ENCODE measurements at regions not wholly inside any gene's neighbourhood (a gene's known extent, or its start where the extent isn't known, plus 50 kb on each side); places are given as distances from the start of the nearest gene placed in this dataset.

- no peaks in the 10 kb centered on the region for H3K27me3 ChIP-seq (ENCODE audit: control insufficient read depth in 1 of 2, insufficient read depth in 2 of 2, low read length in 2 of 2)
- H3K9me3 ChIP-seq (ENCODE audit: low read length), result no peaks in the 10 kb centered on the region
- FAIRE-seq (peak; percentile 43), ATAC-seq (peak; percentile 65), DNase-seq (ENCODE audit: low spot score) (peak; percentile 51)
- no peak overlapping the region for H3K27ac ChIP-seq (ENCODE audit: extremely low read length, insufficient read depth, low read length)
- H3K4me1 ChIP-seq (ENCODE audit: insufficient read depth, low read length), result peaks cover 5% of the 10 kb centered on the region; the same call in 1 of the 2 replicates
- TF ChIP-seq SMC3 (IDR thresholded peaks at IDR 0.05; ENCODE audit: low read length) (peak; percentile 80), STAG1 (CRISPR knock-in tag; IDR thresholded peaks at IDR 0.05) (peak; percentile 73), TOPORS (CRISPR knock-in tag; IDR thresholded peaks at IDR 0.05) (no peak), RAD21 (CRISPR knock-in tag; IDR thresholded peaks at IDR 0.05) (peak; percentile 45; the same call in 1 of the 2 replicates), ZNF296 (CRISPR knock-in tag; conservative IDR thresholded peaks at IDR 0.05) (no peak)
- TF ChIP-seq, protein P1, sequence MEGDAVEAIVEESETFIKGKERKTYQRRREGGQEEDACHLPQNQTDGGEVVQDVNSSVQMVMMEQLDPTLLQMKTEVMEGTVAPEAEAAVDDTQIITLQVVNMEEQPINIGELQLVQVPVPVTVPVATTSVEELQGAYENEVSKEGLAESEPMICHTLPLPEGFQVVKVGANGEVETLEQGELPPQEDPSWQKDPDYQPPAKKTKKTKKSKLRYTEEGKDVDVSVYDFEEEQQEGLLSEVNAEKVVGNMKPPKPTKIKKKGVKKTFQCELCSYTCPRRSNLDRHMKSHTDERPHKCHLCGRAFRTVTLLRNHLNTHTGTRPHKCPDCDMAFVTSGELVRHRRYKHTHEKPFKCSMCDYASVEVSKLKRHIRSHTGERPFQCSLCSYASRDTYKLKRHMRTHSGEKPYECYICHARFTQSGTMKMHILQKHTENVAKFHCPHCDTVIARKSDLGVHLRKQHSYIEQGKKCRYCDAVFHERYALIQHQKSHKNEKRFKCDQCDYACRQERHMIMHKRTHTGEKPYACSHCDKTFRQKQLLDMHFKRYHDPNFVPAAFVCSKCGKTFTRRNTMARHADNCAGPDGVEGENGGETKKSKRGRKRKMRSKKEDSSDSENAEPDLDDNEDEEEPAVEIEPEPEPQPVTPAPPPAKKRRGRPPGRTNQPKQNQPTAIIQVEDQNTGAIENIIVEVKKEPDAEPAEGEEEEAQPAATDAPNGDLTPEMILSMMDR (CRISPR knock-in tag; IDR thresholded peaks at IDR 0.05), result peak; percentile 62
- POLR2A ChIA-PET, result no interaction called here
- in situ Hi-C loops (cut with HindIII; ENCODE audit: extremely low pct_ligation_motif_present, low pct_unique_long_range_greater_than_20kb), result loop anchor here (5.0 kb wide), 1 partner anchor 146 kb away; no protein-coding TSS in a partner anchor
- BruUV-seq (replicated peaks), result no TSS peak
- H3K9ac ChIP-seq (ENCODE audit: insufficient read depth, low read depth, low read length), result no peak overlapping the region
- H2AFZ ChIP-seq (ENCODE audit: low read length), result no peak overlapping the region
- 0% methylated on average over 2 of the region's 2 CpGs for WGBS (ENCODE audit: low lambda C conversion rate)
- H3K4me2 ChIP-seq (ENCODE audit: low read depth, low read length), result no peak overlapping the region
- no peak overlapping the region for H3K4me3 ChIP-seq (replicated peaks in 1 of 3; ENCODE audit: insufficient read depth in 1 of 3, low read depth in 2 of 3, low read length in 3 of 3)
- H3K79me2 ChIP-seq (ENCODE audit: insufficient read depth, low read length), result no peaks in the 10 kb centered on the region
- H4K20me1 ChIP-seq (ENCODE audit: insufficient read depth, low read length), result no peaks in the 10 kb centered on the region
- no peaks in the 10 kb centered on the region for H3K36me3 ChIP-seq (replicated peaks in 1 of 2; ENCODE audit: control insufficient read depth in 1 of 2, insufficient read depth in 2 of 2, low read length in 2 of 2)
- CTCF ChIA-PET (ENCODE audit: low intra/inter-chr PET ratio, low total read pairs), result interaction anchor here (0.6 to 2.6 kb wide), 3 partner anchors 119 to 290 kb away, joined by 3 to 15 read pairs (median 6); no protein-coding TSS in a partner anchor
- intact Hi-C loops (cut with micrococcal nuclease; ENCODE audit: unreplicated experiment), result loop anchor here (1.0 to 10.0 kb wide), 5 partner anchors 118 to 932 kb away; partner anchors contain the start of gene KLF4
These were observed 439.5 kb downstream of the ACTL7B start for GRCh38 chr9:108416324-108416723.

DNA sequence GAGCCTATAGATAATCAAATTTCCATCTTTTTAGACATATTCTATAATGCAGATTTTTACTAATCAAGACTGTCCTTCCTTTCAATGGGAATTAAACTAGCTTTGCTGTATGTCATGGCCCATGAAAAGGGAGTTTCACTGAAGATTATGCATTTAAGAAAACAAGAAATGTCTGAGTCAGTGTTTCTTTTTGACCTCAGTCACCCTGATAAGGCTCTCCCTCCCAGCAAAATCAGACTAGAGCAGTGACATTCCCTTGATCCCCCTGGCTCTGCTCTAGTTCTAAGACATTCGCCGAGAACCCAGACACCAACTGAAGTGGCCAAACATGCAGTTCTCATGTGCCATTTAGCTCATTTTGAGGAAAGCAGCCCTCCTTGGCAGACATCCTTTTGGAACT is 442.0 kb downstream of the ACTL7B start:
- CTCF ChIA-PET (ENCODE audit: low intra/inter-chr PET ratio, low total read pairs), result no interaction called here
- H3K4me1 ChIP-seq (ENCODE audit: insufficient read depth, low read length), result peaks cover 5% of the 10 kb centered on the region; the same call in 1 of the 2 replicates
- H3K79me2 ChIP-seq (ENCODE audit: insufficient read depth, low read length), result no peaks in the 10 kb centered on the region
- no peaks in the 10 kb centered on the region for H3K9me3 ChIP-seq (ENCODE audit: low read length)
- ATAC-seq (no peak), DNase-seq (ENCODE audit: low spot score) (no peak), FAIRE-seq (no peak)
- WGBS (ENCODE audit: low lambda C conversion rate), result 46% methylated on average over 2 of the region's 2 CpGs
- H3K27ac ChIP-seq (ENCODE audit: extremely low read length, insufficient read depth, low read length), result no peak overlapping the region
- H2AFZ ChIP-seq (ENCODE audit: low read length), result no peak overlapping the region
- no peak overlapping the region for H3K9ac ChIP-seq (ENCODE audit: insufficient read depth, low read depth, low read length)
- POLR2A ChIA-PET, result no interaction called here
- H3K4me2 ChIP-seq (ENCODE audit: low read depth, low read length), result no peak overlapping the region
- no peak for TF ChIP-seq GATAD2A (CRISPR knock-in tag; IDR thresholded peaks at IDR 0.05)
- TF ChIP-seq THAP11 (CRISPR knock-in tag; IDR thresholded peaks at IDR 0.05), result no peak
- TF ChIP-seq, protein P2, sequence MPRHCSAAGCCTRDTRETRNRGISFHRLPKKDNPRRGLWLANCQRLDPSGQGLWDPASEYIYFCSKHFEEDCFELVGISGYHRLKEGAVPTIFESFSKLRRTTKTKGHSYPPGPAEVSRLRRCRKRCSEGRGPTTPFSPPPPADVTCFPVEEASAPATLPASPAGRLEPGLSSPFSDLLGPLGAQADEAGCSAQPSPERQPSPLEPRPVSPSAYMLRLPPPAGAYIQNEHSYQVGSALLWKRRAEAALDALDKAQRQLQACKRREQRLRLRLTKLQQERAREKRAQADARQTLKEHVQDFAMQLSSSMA (CRISPR knock-in tag; IDR thresholded peaks at IDR 0.05), result no peak
- no peak for TF ChIP-seq FOXC1 (CRISPR knock-in tag; IDR thresholded peaks at IDR 0.05; ENCODE audit: borderline replicate concordance)
- no peak for TF ChIP-seq CBX2 (IDR thresholded peaks at IDR 0.05; ENCODE audit: low read depth, low read length)
- no peak for TF ChIP-seq CBX2 (CRISPR knock-in tag; IDR thresholded peaks at IDR 0.05; ENCODE audit: low read depth)
- no peak for TF ChIP-seq MYNN (CRISPR knock-in tag; IDR thresholded peaks at IDR 0.05; ENCODE audit: low read depth)
- no peak for TF ChIP-seq YEATS2 (CRISPR knock-in tag; IDR thresholded peaks at IDR 0.05; ENCODE audit: borderline replicate concordance)
- TF ChIP-seq TP53 (CRISPR knock-in tag; conservative IDR thresholded peaks at IDR 0.05), result no peak
- TF ChIP-seq RFX5 (IDR thresholded peaks at IDR 0.05; ENCODE audit: low read depth, low read length), result no peak
- TF ChIP-seq ZZZ3 (CRISPR knock-in tag; IDR thresholded peaks at IDR 0.05; ENCODE audit: borderline replicate concordance), result no peak
- TF ChIP-seq ZNF3 (CRISPR knock-in tag; IDR thresholded peaks at IDR 0.05), result no peak
- no peak for TF ChIP-seq MAF1 (CRISPR knock-in tag; IDR thresholded peaks at IDR 0.05; ENCODE audit: borderline replicate concordance)
- TF ChIP-seq SMAD9 (CRISPR knock-in tag; IDR thresholded peaks at IDR 0.05), result no peak
- in situ Hi-C loops (cut with HindIII; ENCODE audit: extremely low pct_ligation_motif_present, low pct_unique_long_range_greater_than_20kb) (no loop called here), intact Hi-C loops (cut with micrococcal nuclease; ENCODE audit: unreplicated experiment) (loop anchor here (10.0 kb wide), 3 partner anchors 261 to 929 kb away; partner anchors contain the start of gene KLF4)
- H3K36me3 ChIP-seq (replicated peaks in 1 of 2; ENCODE audit: control insufficient read depth in 1 of 2, insufficient read depth in 2 of 2, low read length in 2 of 2), result no peaks in the 10 kb centered on the region
- BruUV-seq (replicated peaks), result no TSS peak
- no peak overlapping the region for H3K4me3 ChIP-seq (replicated peaks in 1 of 3; ENCODE audit: insufficient read depth in 1 of 3, low read depth in 2 of 3, low read length in 3 of 3)
- no peaks in the 10 kb centered on the region for H4K20me1 ChIP-seq (ENCODE audit: insufficient read depth, low read length)
- H3K27me3 ChIP-seq (ENCODE audit: control insufficient read depth in 1 of 2, insufficient read depth in 2 of 2, low read length in 2 of 2), result no peaks in the 10 kb centered on the region

Measured in HepG2 (cell line).